ENCODE measurements at regions not wholly inside any gene's neighbourhood (a gene's known extent, or its start where the extent isn't known, plus 50 kb on each side); places are given as distances from the start of the nearest gene placed in this dataset.

DNA sequence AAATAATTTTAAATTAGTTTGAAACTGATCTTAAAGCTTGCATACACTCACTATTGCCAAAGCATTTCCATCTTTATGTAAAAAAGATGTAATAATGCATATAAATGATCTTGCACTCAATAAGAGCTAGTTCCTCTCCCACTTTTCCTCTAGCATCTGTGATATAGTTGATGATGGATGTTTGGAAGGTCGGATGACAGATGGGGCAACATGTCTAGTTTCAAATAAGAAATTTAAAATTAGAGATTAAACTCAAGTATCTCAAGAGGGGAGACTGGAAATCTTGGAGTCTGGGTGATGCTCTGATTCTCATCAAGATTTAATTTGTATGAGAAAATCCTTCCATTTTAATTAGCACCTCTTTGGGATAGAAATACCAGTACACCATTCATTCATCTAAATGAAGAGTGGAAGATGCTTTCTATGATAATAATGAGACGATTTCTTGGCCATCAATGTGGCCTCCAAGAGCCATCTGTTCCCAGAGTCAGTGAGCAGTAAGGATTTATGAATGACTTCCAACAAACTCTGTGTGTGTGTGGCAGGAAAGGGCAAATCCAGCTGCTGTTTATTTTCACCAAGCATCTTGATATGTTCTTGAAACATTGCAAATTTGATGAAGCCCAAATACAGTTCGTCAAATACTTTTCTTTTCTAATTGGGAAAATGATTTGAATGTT lies 616.3 kb upstream of the CDH8 start:
- DNase-seq: no peak
- Histone ChIP-seq H3K27me3 (no peaks in the 10 kb centered on the region), H3K4me1 (no peaks in the 10 kb centered on the region), H3K36me3 (ENCODE audit: low read depth, missing control alignments) (no peaks in the 10 kb centered on the region), H3K9me3 (no peaks in the 10 kb centered on the region), H3K27ac (no peak overlapping the region), H3K4me3 (no peak overlapping the region)
- TF ChIP-seq, protein P1, sequence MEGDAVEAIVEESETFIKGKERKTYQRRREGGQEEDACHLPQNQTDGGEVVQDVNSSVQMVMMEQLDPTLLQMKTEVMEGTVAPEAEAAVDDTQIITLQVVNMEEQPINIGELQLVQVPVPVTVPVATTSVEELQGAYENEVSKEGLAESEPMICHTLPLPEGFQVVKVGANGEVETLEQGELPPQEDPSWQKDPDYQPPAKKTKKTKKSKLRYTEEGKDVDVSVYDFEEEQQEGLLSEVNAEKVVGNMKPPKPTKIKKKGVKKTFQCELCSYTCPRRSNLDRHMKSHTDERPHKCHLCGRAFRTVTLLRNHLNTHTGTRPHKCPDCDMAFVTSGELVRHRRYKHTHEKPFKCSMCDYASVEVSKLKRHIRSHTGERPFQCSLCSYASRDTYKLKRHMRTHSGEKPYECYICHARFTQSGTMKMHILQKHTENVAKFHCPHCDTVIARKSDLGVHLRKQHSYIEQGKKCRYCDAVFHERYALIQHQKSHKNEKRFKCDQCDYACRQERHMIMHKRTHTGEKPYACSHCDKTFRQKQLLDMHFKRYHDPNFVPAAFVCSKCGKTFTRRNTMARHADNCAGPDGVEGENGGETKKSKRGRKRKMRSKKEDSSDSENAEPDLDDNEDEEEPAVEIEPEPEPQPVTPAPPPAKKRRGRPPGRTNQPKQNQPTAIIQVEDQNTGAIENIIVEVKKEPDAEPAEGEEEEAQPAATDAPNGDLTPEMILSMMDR (IDR thresholded peaks at IDR 0.05): no peak
- TF ChIP-seq POLR2A (IDR thresholded peaks at IDR 0.05): no peak
- intact Hi-C loops (cut with DNase I; ENCODE audit: low total_unique reads): no loop called here
- 64 to 79% methylated on average over 3 of the region's 3 CpGs for WGBS, 2 donors

DNA sequence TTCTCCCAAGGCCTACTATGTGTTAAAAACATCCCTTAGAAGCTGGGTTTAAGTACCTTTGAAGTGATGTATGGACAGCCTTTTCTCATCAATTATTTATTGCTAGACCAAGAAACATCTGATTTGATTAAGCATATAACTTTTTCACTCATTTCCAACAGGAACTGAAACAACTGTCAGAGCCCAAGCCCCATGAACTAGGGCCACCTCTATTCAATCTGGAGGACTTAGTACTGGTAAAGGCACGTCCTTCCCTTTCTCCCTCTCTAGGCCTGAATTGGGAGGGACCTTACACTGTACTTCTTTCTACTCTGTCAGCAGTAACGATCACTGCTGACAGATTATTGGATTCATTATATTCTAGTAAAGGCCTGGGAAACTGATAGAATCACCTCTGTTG lies 612.0 kb upstream of the CDH8 start:
- TF ChIP-seq POLR2A (IDR thresholded peaks at IDR 0.05): no peak
- TF ChIP-seq, protein P1 (IDR thresholded peaks at IDR 0.05): no peak
- Histone ChIP-seq H3K27me3 (no peaks in the 10 kb centered on the region), H3K36me3 (ENCODE audit: low read depth, missing control alignments) (no peaks in the 10 kb centered on the region), H3K4me1 (no peaks in the 10 kb centered on the region), H3K27ac (no peak overlapping the region), H3K9me3 (no peaks in the 10 kb centered on the region), H3K4me3 (no peak overlapping the region)
- intact Hi-C loops (cut with DNase I; ENCODE audit: low total_unique reads): no loop called here
- no peak for DNase-seq
- 88 to 94% methylated on average over 2 of the region's 2 CpGs for WGBS, 2 donors

DNA sequence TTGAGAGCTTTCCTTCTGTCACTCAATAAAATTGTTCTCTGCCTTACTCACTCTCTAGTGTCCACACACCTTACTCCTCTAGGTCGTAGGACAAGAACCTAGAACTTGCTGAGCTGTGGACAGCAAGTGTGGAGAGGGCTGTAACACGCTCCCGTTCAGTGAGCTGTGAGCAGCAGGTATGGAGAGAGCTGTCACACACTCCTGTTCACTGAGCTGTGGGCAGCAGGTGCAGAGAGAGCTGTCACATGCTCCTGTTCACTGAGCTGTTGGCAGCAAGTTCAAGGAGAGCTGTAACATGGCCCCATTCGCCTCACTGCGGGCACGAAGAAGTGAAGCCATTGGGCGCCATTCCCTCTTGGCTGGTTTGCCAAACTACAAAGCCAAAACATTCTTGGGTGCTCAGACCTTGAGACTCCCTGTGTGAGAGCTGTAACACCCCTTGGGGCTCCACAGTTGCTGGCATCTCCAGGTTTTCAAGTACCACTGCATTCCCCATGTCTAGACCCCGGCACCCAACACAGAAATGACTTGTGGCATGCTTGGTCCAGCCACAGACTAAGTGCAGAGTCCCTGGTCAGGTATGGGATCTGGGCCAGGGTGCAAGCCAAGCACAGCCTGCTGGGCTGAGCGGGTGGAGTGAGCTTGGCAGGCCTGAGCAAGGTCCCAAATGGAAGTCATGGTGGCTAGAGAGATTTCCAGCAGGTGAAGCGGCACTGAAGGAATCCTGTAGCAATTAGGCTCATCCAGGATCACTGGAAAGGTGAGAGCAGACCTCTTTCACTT lies 608.0 kb upstream of the CDH8 start:
- no peak overlapping the region for H3K4me3 ChIP-seq
- WGBS, 2 donors: 84 to 96% methylated on average over 6 to 10 of the region's 10 CpGs

DNA sequence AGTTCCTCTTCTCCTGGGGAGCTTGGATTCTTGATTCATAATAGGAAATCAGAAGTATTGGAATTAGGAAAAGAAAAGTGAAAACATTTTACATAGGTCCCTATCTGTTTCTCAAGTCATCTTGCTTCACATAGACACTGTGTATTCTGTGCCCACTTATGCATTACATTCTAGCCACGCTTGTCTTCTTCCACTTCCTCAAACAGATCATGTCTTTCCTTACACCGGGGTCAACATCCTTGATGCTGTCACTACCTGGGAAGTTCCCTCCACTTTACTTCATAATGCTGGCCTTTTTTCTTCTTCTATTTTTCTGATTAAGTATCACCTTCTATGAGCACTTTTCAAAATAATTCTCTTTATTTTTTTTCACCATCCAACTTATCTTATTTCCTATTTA lies 606.4 kb upstream of the CDH8 start:
- Histone ChIP-seq H3K4me3 (no peak overlapping the region), H3K9me3 (no peaks in the 10 kb centered on the region), H3K27me3 (no peaks in the 10 kb centered on the region), H3K4me1 (no peaks in the 10 kb centered on the region), H3K27ac (no peak overlapping the region), H3K36me3 (ENCODE audit: low read depth, missing control alignments) (no peaks in the 10 kb centered on the region)
- WGBS, 2 donors: 81 to 87% methylated on average over 2 of the region's 2 CpGs
- intact Hi-C loops (cut with DNase I; ENCODE audit: low total_unique reads): no loop called here
- no peak for TF ChIP-seq POLR2A (IDR thresholded peaks at IDR 0.05)
- TF ChIP-seq, protein P1 (IDR thresholded peaks at IDR 0.05): no peak
- DNase-seq: no peak

More for the DNA sequence above, 608.0 kb upstream of the CDH8 start:
- no peaks in the 10 kb centered on the region for H3K36me3 ChIP-seq (ENCODE audit: low read depth, missing control alignments)
- intact Hi-C loops (cut with DNase I; ENCODE audit: low total_unique reads): no loop called here
- no peak for DNase-seq
- H3K9me3 ChIP-seq: no peaks in the 10 kb centered on the region
- no peak overlapping the region for H3K27ac ChIP-seq
- H3K27me3 ChIP-seq: no peaks in the 10 kb centered on the region
- TF ChIP-seq, protein P1 (IDR thresholded peaks at IDR 0.05): no peak
- no peak for TF ChIP-seq POLR2A (IDR thresholded peaks at IDR 0.05)
- no peaks in the 10 kb centered on the region for H3K4me1 ChIP-seq

Measured in testis (tissue), 2 donors.